GM12878 (cell line): ENCODE measurements at regions not wholly inside any gene's neighbourhood (a gene's known extent, or its start where the extent isn't known, plus 50 kb on each side); places are given as distances from the start of the nearest gene placed in this dataset.

Source experiments
- ATAC-seq: fragments of 200-7000 bp; cut with Tn5 transposase; 3 replicates; pipeline ENCODE4 v1.9.1; 2020; ENCODE audit warnings: mild to moderate bottlenecking, moderate library complexity
- BruUV-seq: library from RNA; stranded (reverse); fragments of 400-500 nt; replicated peaks from 2 replicates; lab custom pipeline; 2021; lab: Mats Ljungman, UMichigan
- CTCF ChIA-PET: fragments of 300-600 bp; sonication (Branson Sonifier 250); formaldehyde crosslinking; extraction: SDS; loops from one replicate; lab custom pipeline; 2021; ENCODE audit warnings: inconsistent platforms; lab: Yijun Ruan, JAX
- POLR2A ChIA-PET: fragments of 350-600 bp; formaldehyde crosslinking; extraction: SDS; loops from one replicate; lab custom pipeline; 2021; ENCODE audit warnings: inconsistent platforms; lab: Charles Lee
- RAD21 ChIA-PET: fragments of 300-600 bp; sonication (Branson Sonifier 250); formaldehyde crosslinking; loops from one replicate; lab custom pipeline; 2023; ENCODE audit warnings: antibody characterized with exemption; ENCODE audit not compliant: unreplicated experiment; lab: Charles Lee
- SMC1A ChIA-PET: fragments of 300-600 bp; sonication (Branson Sonifier 250); formaldehyde crosslinking; loops from one replicate; lab custom pipeline; 2023; ENCODE audit not compliant: unreplicated experiment, uncharacterized antibody; lab: Charles Lee
- DNase-seq: peaks from one replicate; pipeline ENCODE4 v3.0.0-alpha.2; 2011; ENCODE audit warnings: low read depth, low spot score
- FAIRE-seq: peaks from 3 replicates; lab custom pipeline; 2011; peaks lifted over from hg19 to GRCh38; lab: Jason Lieb, UNC
- H2AFZ ChIP-seq: 2 replicates; pipeline ENCODE4 v1.6.0; 2011; ENCODE audit warnings: low read depth, low read length, control low read depth; ENCODE audit not compliant: control insufficient read depth
- H3K27ac ChIP-seq: 2 replicates; pipeline ENCODE4 v1.5.1; 2011; ENCODE audit warnings: control low read depth; ENCODE audit not compliant: control insufficient read depth, insufficient read depth
- H3K27me3 ChIP-seq, 2 experiments: replicated peaks in 1 of 2; 2 replicates each; pipeline versions ENCODE4 v1.6.0 to v1.6.1; 2011; ENCODE audit warnings: low read length in 1 of 2; ENCODE audit not compliant: control insufficient read depth in 2 of 2, insufficient read depth in 2 of 2
- H3K36me3 ChIP-seq, 2 experiments: 2 replicates each; pipeline ENCODE4 v1.5.1; 2011; ENCODE audit warnings: low read length in 1 of 2; ENCODE audit not compliant: control insufficient read depth in 2 of 2, insufficient read depth in 2 of 2
- H3K4me1 ChIP-seq: 2 replicates; pipeline ENCODE4 v1.6.1; 2011; ENCODE audit warnings: mild to moderate bottlenecking, low read length, moderate library complexity, mixed read lengths; ENCODE audit not compliant: control insufficient read depth, insufficient read depth
- H3K4me2 ChIP-seq: 2 replicates; pipeline ENCODE4 v1.6.0; 2011; ENCODE audit warnings: control low read depth; ENCODE audit not compliant: control insufficient read depth, insufficient read depth
- H3K4me3 ChIP-seq: fragments of 200-600 bp; sonication (generic); 2 replicates; pipeline ENCODE4 v1.5.1; 2016
- H3K79me2 ChIP-seq: 2 replicates; pipeline ENCODE4 v1.6.0; 2011; ENCODE audit warnings: low read length; ENCODE audit not compliant: control insufficient read depth, insufficient read depth
- H3K9ac ChIP-seq: 2 replicates; pipeline ENCODE4 v1.8.0; 2011; ENCODE audit warnings: low read length, control low read depth, mixed read lengths; ENCODE audit not compliant: control insufficient read depth, insufficient read depth
- H3K9me3 ChIP-seq: replicated peaks from 3 replicates; pipeline ENCODE4 v1.5.1; 2011; ENCODE audit warnings: mild to moderate bottlenecking, low read length; ENCODE audit not compliant: control insufficient read depth, insufficient read depth
- H4K20me1 ChIP-seq: 2 replicates; pipeline ENCODE4 v1.6.0; 2011; ENCODE audit not compliant: control insufficient read depth, insufficient read depth
- CBX3 ChIP-seq: fragments of 200-600 bp; sonication (generic); IDR thresholded peaks from 2 replicates; pipeline ENCODE4 v1.6.1; 2016; ENCODE audit warnings: low read depth, borderline replicate concordance
- E2F4 ChIP-seq: IDR thresholded peaks from 2 replicates; pipeline ENCODE4 v1.6.1; 2012; ENCODE audit warnings: low read depth, low read length, improper control_type of control experiment
- HDAC2 ChIP-seq: fragments of 200-600 bp; sonication (generic); IDR thresholded peaks from 2 replicates; pipeline ENCODE4 v1.6.1; 2017
- MAX ChIP-seq: IDR thresholded peaks from 2 replicates; pipeline ENCODE4 v1.6.1; 2012; ENCODE audit warnings: low read depth, low read length, improper control_type of control experiment
- MLLT1 ChIP-seq: fragments of 450-650 bp; IDR thresholded peaks from 2 replicates; pipeline ENCODE4 v1.6.1; 2016; ENCODE audit warnings: mild to moderate bottlenecking
- NFIC ChIP-seq: IDR thresholded peaks from 2 replicates; pipeline ENCODE4 v1.6.1; 2012; ENCODE audit warnings: low read depth, mild to moderate bottlenecking, inconsistent platforms, low read length, moderate library complexity
- NRF1 ChIP-seq: conservative IDR thresholded peaks from 2 replicates; pipeline ENCODE4 v1.6.1; 2011; ENCODE audit warnings: mild to moderate bottlenecking, low read depth, low read length, improper control_type of control experiment
- SMC3 ChIP-seq: IDR thresholded peaks from 2 replicates; pipeline ENCODE4 v1.6.1; 2011; ENCODE audit warnings: low read length, improper control_type of control experiment, borderline replicate concordance
- SP1 ChIP-seq: IDR thresholded peaks from one replicate; pipeline ENCODE4 v1.6.1; 2011; ENCODE audit warnings: low read depth, low read length
- USF2 ChIP-seq: IDR thresholded peaks from 2 replicates; pipeline ENCODE4 v1.6.1; 2011; ENCODE audit warnings: low read depth, low read length, improper control_type of control experiment, borderline replicate concordance
- ZBTB33 ChIP-seq: fragments of 450-650 bp; IDR thresholded peaks from 2 replicates; pipeline ENCODE4 v1.6.1; 2017; ENCODE audit warnings: mild to moderate bottlenecking
- ZBTB4 ChIP-seq: fragments of 450-650 bp; formaldehyde crosslinking; IDR thresholded peaks from 2 replicates; pipeline ENCODE4 v1.4.0; 2022; ENCODE audit warnings: mild to moderate bottlenecking, moderate library complexity
- WGBS: methylation state at CpG from one replicate; pipeline ENCODE4 v1.1.6; 2016; ENCODE audit warnings: low lambda C conversion rate; ENCODE audit not compliant: insufficient replicate concordance, insufficient coverage; ENCODE audit errors: missing lambda C conversion rate; 5-methylcytosine and 5-hydroxymethylcytosine counted together
- in situ Hi-C: fragments of 300-500 bp; cut with MboI; formaldehyde crosslinking; loops from 9 replicates; pipeline ENCODE4 v1.14.3; 2018; ENCODE audit warnings: mixed read lengths
- intact Hi-C: fragments of 100-400 bp; cut with micrococcal nuclease; formaldehyde crosslinking; loops from one replicate; pipeline ENCODE4 v1.14.2; 2022; ENCODE audit not compliant: unreplicated experiment

GRCh38 chr12:33223956-33224355, 215.7 kb downstream of the SYT10 start (continued):
- no peak for TF ChIP-seq USF2
- no peak for TF ChIP-seq ZBTB4 (CRISPR knock-in tag)
- no peak for TF ChIP-seq NFIC
- TF ChIP-seq CBX3 = no peak
- TF ChIP-seq, all 136 proteins: peak for 0

GRCh38 chr12:33222357-33222756, 217.3 kb downstream of the SYT10 start:
- Histone ChIP-seq H3K27me3 (no peaks in the 10 kb centered on the region), H3K9ac (no peak overlapping the region), H3K9me3 (no peaks in the 10 kb centered on the region), H3K4me2 (no peak overlapping the region), H4K20me1 (no peaks in the 10 kb centered on the region), H3K4me1 (no peaks in the 10 kb centered on the region), H2AFZ (no peak overlapping the region), H3K36me3 (no peaks in the 10 kb centered on the region), H3K4me3 (no peak overlapping the region), H3K27ac (no peak overlapping the region), H3K79me2 (no peaks in the 10 kb centered on the region)
- RAD21 ChIA-PET = no interaction called here
- in situ Hi-C loops (no loop called here), intact Hi-C loops (no loop called here)
- no peak for FAIRE-seq
- WGBS = 27% methylated on average over 4 of the region's 4 CpGs
- SMC1A ChIA-PET = no interaction called here
- POLR2A ChIA-PET = no interaction called here
- CTCF ChIA-PET = no interaction called here
- no peak for TF ChIP-seq SP1
- TF ChIP-seq ZBTB33 = no peak
- no peak for TF ChIP-seq HDAC2
- TF ChIP-seq MLLT1 = no peak
- TF ChIP-seq SMC3 = no peak
- no peak for TF ChIP-seq MAX
- no peak for TF ChIP-seq NRF1
- no peak for TF ChIP-seq E2F4
- no peak for DNase-seq
- ATAC-seq = no peak
- no TSS peak for BruUV-seq
